GM12878 (cell line): ENCODE measurements at regions not wholly inside any gene's neighbourhood (a gene's known extent, or its start where the extent isn't known, plus 50 kb on each side); places are given as distances from the start of the nearest gene placed in this dataset.

ENCODE experiments used
- BACH1 ChIP-seq: fragments of 450-650 bp; IDR thresholded peaks from 2 replicates; pipeline ENCODE4 v1.6.1; 2017; ENCODE audit warnings: mild to moderate bottlenecking, borderline replicate concordance
- BMI1 ChIP-seq: fragments of 450-650 bp; IDR thresholded peaks from 2 replicates; pipeline ENCODE4 v1.6.1; 2016; ENCODE audit warnings: mild to moderate bottlenecking, moderate library complexity, borderline replicate concordance
- DPF2 ChIP-seq: fragments of 450-650 bp; IDR thresholded peaks from 2 replicates; pipeline ENCODE4 v1.6.1; 2017; ENCODE audit warnings: mild to moderate bottlenecking
- GATAD2B ChIP-seq: fragments of 450-650 bp; conservative IDR thresholded peaks from 2 replicates; pipeline ENCODE4 v1.6.1; 2017; ENCODE audit warnings: low read depth, mild to moderate bottlenecking, moderate library complexity
- IKZF1 ChIP-seq: fragments of 450-650 bp; conservative IDR thresholded peaks from 2 replicates; pipeline ENCODE4 v1.6.1; 2017; ENCODE audit warnings: antibody characterized with exemption, mild to moderate bottlenecking
- KAT2A ChIP-seq: conservative IDR thresholded peaks from 2 replicates; pipeline ENCODE4 v1.6.1; 2011; ENCODE audit warnings: low read depth, low read length; ENCODE audit not compliant: control insufficient read depth
- MXI1 ChIP-seq: fragments of 150-350 bp; IDR thresholded peaks from 2 replicates; pipeline ENCODE4 v1.6.1; 2011; ENCODE audit warnings: low read depth, mild to moderate bottlenecking, inconsistent platforms, low read length, improper control_type of control experiment
- RAD51 ChIP-seq: fragments of 450-650 bp; IDR thresholded peaks from 2 replicates; pipeline ENCODE4 v1.6.1; 2016; ENCODE audit warnings: moderate library complexity, mild to moderate bottlenecking, inconsistent platforms
- SMARCA5 ChIP-seq: fragments of 450-650 bp; IDR thresholded peaks from 2 replicates; pipeline ENCODE4 v1.6.1; 2017; ENCODE audit warnings: mild to moderate bottlenecking
- ZZZ3 ChIP-seq: IDR thresholded peaks from 2 replicates; pipeline ENCODE4 v1.6.1; 2011; ENCODE audit warnings: low read depth; ENCODE audit not compliant: control insufficient read depth, insufficient read length
- TF ChIP-seq, protein P1 (sequence below): fragments of 450-650 bp; IDR thresholded peaks from 2 replicates; pipeline ENCODE4 v1.6.1; 2017; ENCODE audit warnings: mild to moderate bottlenecking, moderate library complexity
- TF ChIP-seq, protein P2 (sequence below): IDR thresholded peaks from 2 replicates; pipeline ENCODE4 v1.6.1; 2011; ENCODE audit warnings: mild to moderate bottlenecking, low read depth, low read length, moderate library complexity; ENCODE audit not compliant: insufficient replicate concordance
- TF ChIP-seq, protein P3 (sequence below): fragments of 450-650 bp; IDR thresholded peaks from 2 replicates; pipeline ENCODE4 v1.6.1; 2016; ENCODE audit warnings: mild to moderate bottlenecking
- TF ChIP-seq, protein P4 (sequence below): fragments of 450-650 bp; IDR thresholded peaks from 2 replicates; pipeline ENCODE4 v1.6.1; 2016; ENCODE audit warnings: mild to moderate bottlenecking
- TF ChIP-seq, protein P5 (sequence below): IDR thresholded peaks from 2 replicates; pipeline ENCODE4 v1.6.1; 2011; ENCODE audit warnings: low read depth, low read length, improper control_type of control experiment, borderline replicate concordance

DNA sequence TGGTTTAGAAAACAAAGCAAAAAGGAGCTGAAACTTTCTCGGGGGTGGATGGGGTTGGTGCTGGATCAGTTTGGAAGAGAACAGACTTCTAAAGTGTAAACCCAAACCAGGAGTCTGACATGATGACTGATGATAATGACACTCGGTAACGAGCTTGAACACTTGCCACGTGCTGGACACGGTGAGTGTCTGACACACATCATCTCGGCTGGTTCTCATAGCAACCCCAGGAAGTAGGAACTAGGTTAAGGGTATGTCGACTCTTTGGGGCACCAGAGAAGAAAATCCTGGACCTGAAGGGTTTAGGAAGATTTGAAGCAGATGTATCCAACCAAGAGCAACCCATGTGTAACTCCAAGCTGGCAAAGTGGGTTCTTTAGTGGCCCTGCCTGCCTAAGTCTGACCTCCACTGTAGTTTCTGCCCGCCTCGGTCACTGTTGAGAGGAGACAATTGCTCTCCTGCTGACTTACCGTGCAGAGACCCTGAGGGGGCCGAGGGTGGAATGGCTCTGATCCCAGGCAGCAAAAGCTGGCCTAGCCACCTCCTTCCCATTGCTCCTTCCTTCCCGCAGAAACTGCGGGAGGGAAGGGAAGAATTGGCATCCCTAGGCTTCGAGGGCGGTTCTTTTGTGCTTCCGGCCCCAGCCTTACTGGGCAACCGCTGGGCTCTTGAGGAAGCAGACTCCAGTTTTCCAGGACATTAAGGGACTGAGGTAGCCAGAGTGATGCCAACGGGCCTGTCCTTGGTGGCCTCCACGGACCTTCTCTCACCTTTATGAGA is 156.0 kb downstream of the TOMM20 start (continued):
- TF ChIP-seq, protein P1, sequence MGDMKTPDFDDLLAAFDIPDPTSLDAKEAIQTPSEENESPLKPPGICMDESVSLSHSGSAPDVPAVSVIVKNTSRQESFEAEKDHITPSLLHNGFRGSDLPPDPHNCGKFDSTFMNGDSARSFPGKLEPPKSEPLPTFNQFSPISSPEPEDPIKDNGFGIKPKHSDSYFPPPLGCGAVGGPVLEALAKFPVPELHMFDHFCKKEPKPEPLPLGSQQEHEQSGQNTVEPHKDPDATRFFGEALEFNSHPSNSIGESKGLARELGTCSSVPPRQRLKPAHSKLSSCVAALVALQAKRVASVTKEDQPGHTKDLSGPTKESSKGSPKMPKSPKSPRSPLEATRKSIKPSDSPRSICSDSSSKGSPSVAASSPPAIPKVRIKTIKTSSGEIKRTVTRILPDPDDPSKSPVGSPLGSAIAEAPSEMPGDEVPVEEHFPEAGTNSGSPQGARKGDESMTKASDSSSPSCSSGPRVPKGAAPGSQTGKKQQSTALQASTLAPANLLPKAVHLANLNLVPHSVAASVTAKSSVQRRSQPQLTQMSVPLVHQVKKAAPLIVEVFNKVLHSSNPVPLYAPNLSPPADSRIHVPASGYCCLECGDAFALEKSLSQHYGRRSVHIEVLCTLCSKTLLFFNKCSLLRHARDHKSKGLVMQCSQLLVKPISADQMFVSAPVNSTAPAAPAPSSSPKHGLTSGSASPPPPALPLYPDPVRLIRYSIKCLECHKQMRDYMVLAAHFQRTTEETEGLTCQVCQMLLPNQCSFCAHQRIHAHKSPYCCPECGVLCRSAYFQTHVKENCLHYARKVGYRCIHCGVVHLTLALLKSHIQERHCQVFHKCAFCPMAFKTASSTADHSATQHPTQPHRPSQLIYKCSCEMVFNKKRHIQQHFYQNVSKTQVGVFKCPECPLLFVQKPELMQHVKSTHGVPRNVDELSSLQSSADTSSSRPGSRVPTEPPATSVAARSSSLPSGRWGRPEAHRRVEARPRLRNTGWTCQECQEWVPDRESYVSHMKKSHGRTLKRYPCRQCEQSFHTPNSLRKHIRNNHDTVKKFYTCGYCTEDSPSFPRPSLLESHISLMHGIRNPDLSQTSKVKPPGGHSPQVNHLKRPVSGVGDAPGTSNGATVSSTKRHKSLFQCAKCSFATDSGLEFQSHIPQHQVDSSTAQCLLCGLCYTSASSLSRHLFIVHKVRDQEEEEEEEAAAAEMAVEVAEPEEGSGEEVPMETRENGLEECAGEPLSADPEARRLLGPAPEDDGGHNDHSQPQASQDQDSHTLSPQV = peak; percentile 91; the same call in 1 of the 2 replicates
- peak; percentile 22; the same call in 1 of the 2 replicates for TF ChIP-seq IKZF1
- TF ChIP-seq RAD51 = peak; percentile 39; the same call in 1 of the 2 replicates
- TF ChIP-seq MXI1 = no peak
- TF ChIP-seq, protein P2, sequence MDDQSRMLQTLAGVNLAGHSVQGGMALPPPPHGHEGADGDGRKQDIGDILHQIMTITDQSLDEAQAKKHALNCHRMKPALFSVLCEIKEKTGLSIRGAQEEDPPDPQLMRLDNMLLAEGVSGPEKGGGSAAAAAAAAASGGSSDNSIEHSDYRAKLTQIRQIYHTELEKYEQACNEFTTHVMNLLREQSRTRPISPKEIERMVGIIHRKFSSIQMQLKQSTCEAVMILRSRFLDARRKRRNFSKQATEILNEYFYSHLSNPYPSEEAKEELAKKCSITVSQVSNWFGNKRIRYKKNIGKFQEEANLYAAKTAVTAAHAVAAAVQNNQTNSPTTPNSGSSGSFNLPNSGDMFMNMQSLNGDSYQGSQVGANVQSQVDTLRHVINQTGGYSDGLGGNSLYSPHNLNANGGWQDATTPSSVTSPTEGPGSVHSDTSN = peak; percentile 79
- TF ChIP-seq, protein P3, sequence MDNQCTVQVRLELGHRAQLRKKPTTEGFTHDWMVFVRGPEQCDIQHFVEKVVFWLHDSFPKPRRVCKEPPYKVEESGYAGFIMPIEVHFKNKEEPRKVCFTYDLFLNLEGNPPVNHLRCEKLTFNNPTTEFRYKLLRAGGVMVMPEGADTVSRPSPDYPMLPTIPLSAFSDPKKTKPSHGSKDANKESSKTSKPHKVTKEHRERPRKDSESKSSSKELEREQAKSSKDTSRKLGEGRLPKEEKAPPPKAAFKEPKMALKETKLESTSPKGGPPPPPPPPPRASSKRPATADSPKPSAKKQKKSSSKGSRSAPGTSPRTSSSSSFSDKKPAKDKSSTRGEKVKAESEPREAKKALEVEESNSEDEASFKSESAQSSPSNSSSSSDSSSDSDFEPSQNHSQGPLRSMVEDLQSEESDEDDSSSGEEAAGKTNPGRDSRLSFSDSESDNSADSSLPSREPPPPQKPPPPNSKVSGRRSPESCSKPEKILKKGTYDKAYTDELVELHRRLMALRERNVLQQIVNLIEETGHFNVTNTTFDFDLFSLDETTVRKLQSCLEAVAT = 0 out of 2 replicates have a peak, but pooled peaks have one; percentile 34
- TF ChIP-seq, protein P4, sequence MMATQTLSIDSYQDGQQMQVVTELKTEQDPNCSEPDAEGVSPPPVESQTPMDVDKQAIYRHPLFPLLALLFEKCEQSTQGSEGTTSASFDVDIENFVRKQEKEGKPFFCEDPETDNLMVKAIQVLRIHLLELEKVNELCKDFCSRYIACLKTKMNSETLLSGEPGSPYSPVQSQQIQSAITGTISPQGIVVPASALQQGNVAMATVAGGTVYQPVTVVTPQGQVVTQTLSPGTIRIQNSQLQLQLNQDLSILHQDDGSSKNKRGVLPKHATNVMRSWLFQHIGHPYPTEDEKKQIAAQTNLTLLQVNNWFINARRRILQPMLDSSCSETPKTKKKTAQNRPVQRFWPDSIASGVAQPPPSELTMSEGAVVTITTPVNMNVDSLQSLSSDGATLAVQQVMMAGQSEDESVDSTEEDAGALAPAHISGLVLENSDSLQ = peak; percentile 86
- TF ChIP-seq, protein P5, sequence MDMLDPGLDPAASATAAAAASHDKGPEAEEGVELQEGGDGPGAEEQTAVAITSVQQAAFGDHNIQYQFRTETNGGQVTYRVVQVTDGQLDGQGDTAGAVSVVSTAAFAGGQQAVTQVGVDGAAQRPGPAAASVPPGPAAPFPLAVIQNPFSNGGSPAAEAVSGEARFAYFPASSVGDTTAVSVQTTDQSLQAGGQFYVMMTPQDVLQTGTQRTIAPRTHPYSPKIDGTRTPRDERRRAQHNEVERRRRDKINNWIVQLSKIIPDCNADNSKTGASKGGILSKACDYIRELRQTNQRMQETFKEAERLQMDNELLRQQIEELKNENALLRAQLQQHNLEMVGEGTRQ = peak; percentile 13; the same call in 1 of the 2 replicates
- no peak for TF ChIP-seq BACH1
- TF ChIP-seq DPF2 = 0 out of 2 replicates have a peak, but pooled peaks have one; percentile 9
- 0 out of 2 replicates have a peak, but pooled peaks have one; percentile 50 for TF ChIP-seq SMARCA5
- TF ChIP-seq BMI1 = 0 out of 2 replicates have a peak, but pooled peaks have one; percentile 41
- TF ChIP-seq ZZZ3 = no peak
- TF ChIP-seq KAT2A = no peak
- TF ChIP-seq GATAD2B = 0 out of 2 replicates have a peak, but pooled peaks have one; percentile 29
